ENCODE measurements at regions not wholly inside any gene's neighbourhood (a gene's known extent, or its start where the extent isn't known, plus 50 kb on each side); places are given as distances from the start of the nearest gene placed in this dataset.

DNA sequence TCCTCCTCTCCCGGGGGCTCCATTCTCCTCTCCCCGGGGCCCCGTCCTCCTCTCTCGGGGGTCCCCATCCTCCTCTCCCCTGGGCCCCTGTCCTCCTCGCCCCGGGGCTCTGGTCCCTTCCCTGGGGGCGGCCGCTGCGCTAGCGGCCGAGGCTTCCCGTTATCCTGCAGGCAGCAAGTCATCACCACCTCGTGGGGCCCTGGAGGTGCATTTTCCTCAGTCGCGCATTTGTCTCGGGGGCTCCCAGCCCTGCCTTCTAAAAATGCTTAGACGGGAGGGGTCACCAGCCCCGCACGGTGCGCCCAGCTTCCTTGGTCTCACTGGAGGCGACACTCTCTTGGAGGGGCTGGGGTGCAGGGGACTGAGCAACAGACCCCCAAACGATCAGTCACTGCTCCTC is 216.5 kb downstream of the QKI start:
- no peak for DNase-seq

DNA sequence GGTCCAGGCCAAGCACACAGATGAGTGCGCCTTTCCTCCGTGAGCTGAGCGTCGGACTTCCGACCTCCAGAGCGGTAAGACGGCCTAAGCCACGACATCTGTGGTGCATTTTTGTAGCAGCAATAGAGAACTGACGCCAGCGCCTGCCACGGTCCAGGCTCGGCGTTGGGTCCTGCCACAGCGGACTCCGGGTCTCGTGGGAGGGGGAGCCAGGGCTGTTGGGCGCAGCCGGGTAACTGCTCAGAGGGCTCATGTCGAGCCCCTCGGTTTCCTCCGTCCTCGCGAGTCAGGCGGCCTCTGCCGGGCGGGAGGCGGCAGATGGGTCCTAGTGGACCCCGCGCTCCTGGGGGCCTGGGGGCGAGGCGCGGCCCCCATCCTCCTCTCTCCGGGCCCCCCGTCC is 216.1 kb downstream of the QKI start:
- DNase-seq, result no peak

DNA sequence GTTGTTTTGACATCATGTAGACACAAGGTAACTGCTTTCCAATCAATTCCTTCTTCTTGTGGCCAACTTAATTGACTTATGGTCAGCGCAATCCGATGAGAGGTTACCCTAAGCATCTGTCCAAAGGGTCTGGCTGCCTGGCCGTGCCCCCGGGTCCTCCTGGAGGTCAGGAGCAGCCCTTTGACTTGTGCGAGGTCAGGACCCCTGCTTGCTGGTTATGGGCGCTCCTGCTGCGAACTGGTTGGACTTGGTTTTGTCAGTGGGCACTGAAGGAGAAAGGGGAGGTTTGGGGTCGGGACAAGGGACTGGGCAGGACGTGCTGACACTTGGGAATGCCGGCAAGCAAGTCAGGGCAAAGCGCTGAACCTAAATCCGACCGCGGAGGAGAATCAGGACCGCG is 215.6 kb downstream of the QKI start:
- DNase-seq, result no peak

Measured in T-helper 9 cell (primary cell).